ENCODE measurements at regions not wholly inside any gene's neighbourhood (a gene's known extent, or its start where the extent isn't known, plus 50 kb on each side); places are given as distances from the start of the nearest gene placed in this dataset.

GRCh38 chr11:13826505-13827278 lies 135.8 kb upstream of the SPON1 start:
- no peak for TF ChIP-seq CTCF (IDR thresholded peaks at IDR 0.05; ENCODE audit: insufficient read depth, low read depth, low read length, missing control alignments)
- no peak overlapping the region for H3K4me3 ChIP-seq (ENCODE audit: low read length)
- peak; percentile 74 for DNase-seq (ENCODE audit: low read depth)

DNA sequence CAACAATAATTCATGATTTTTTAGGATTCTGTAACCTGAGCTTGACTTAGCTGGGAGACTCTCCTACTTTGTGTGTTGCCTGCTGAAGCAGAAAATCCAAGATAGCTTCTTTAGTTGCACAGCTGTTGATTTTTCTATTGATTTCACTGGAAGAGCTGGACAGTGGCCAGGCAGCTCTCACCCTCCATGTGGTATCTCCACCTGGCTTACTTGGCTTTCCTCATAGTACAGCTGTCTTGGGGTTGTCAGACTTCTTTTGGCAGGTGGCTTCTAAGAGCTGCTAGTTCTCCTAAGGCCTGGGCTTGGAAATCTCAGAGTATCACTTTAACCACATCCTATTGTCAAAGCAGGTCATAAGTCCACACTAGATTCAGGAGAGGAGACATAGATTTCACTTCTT lies 130.8 kb upstream of the SPON1 start:
- TF ChIP-seq CTCF (IDR thresholded peaks at IDR 0.05; ENCODE audit: insufficient read depth, low read depth, low read length, missing control alignments) = no peak
- no peak overlapping the region for H3K4me3 ChIP-seq (ENCODE audit: low read length)

GRCh38 chr11:13834463-13834862 lies 128.1 kb upstream of the SPON1 start:
- DNase-seq (ENCODE audit: low read depth) = no peak
- H3K4me3 ChIP-seq (ENCODE audit: low read length) = no peak overlapping the region
- peak; percentile 47 for TF ChIP-seq CTCF (IDR thresholded peaks at IDR 0.05; ENCODE audit: insufficient read depth, low read depth, low read length, missing control alignments)

More for the DNA sequence above, 130.8 kb upstream of the SPON1 start:
- DNase-seq (ENCODE audit: low read depth) = no peak

DNA sequence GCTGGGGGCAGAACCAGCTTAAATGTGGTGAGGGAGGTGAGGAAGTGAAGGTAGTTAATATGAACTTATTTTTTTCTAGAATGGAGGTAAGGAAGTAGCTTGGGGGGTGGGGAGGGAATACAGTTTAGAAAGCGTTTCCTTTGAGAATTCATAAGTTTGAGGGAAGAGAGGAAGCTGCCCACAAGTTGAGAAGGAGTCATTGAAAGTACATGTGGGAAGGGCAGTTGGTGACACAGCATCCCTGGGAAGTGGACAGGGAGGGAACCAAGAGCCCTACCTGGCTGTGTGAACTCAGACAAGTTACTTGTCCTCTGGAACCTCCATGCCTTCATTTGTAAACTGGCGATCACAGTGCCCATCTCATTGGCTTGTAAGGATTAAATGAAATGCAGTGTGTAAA lies 125.9 kb upstream of the SPON1 start:
- no peak overlapping the region for H3K4me3 ChIP-seq (ENCODE audit: low read length)
- DNase-seq (ENCODE audit: low read depth) = no peak
- no peak for TF ChIP-seq CTCF (IDR thresholded peaks at IDR 0.05; ENCODE audit: insufficient read depth, low read depth, low read length, missing control alignments)

DNA sequence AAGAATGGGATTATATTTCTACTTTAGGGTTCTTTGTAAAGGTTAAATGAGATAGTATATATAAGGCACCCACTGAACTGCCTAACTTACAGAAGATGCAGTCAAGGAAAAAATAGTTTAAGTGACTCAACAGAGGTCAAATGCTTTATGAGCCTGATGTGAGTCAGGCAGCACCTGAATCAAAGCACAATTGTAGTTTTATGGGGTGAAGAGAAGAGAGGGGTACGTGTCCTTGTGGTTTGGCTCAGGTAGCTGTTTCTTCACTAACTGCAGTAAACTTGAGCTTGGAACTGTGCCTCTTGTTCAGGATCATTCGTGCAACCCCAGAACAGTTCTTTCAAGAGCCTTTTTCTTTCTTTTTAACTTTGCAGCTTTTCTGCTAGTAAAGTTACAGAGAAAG lies 125.2 kb upstream of the SPON1 start:
- no peak overlapping the region for H3K4me3 ChIP-seq (ENCODE audit: low read length)
- TF ChIP-seq CTCF (IDR thresholded peaks at IDR 0.05; ENCODE audit: insufficient read depth, low read depth, low read length, missing control alignments) = no peak
- DNase-seq (ENCODE audit: low read depth) = peak; percentile 88

GRCh38 chr11:13841393-13841792 lies 121.1 kb upstream of the SPON1 start:
- no peak overlapping the region for H3K4me3 ChIP-seq (ENCODE audit: low read length)
- DNase-seq (ENCODE audit: low read depth) = no peak
- TF ChIP-seq CTCF (IDR thresholded peaks at IDR 0.05; ENCODE audit: insufficient read depth, low read depth, low read length, missing control alignments) = no peak

DNA sequence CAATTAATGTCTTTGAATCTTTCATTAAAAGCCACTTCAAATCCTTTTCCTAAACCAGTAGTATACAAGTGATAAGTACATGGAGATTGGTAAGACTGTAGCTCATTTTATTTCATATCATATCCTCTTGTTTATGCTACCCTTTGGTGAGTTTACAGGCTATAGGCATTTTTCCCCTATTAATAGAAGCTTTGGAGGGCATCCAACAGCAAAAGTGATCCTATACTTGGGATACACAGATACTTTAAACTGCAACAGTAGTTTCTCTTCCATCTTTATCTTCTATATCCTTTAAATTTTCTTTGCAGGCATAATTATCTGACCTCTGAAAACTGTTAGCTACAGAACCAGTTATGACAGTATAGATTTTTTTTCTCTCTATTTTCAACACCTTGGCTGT lies 114.5 kb upstream of the SPON1 start:
- no peak for TF ChIP-seq CTCF (IDR thresholded peaks at IDR 0.05; ENCODE audit: insufficient read depth, low read depth, low read length, missing control alignments)
- DNase-seq (ENCODE audit: low read depth) = no peak
- H3K4me3 ChIP-seq (ENCODE audit: low read length) = no peak overlapping the region
